HG03457 (cell line): ENCODE measurements at regions not wholly inside any gene's neighbourhood (a gene's known extent, or its start where the extent isn't known, plus 50 kb on each side); places are given as distances from the start of the nearest gene placed in this dataset.

Source experiments
- ATAC-seq: cut with Tn5 transposase; IDR thresholded peaks from one replicate; pipeline ENCODE4 v1.9.1; 2021; ENCODE audit warnings: moderate number of reproducible peaks; ENCODE audit not compliant: unreplicated experiment

- no peak for ATAC-seq
Observed at GRCh38 chr18:25001803-25002202, 350.2 kb downstream of the ZNF521 start.

- ATAC-seq, result no peak
Observed at GRCh38 chr18:25005541-25006403, 346.2 kb downstream of the ZNF521 start.

GRCh38 chr18:25010623-25011374, 341.2 kb downstream of the ZNF521 start:
- ATAC-seq, result no peak
